ENCODE measurements at regions not wholly inside any gene's neighbourhood (a gene's known extent, or its start where the extent isn't known, plus 50 kb on each side); places are given as distances from the start of the nearest gene placed in this dataset.

DNA sequence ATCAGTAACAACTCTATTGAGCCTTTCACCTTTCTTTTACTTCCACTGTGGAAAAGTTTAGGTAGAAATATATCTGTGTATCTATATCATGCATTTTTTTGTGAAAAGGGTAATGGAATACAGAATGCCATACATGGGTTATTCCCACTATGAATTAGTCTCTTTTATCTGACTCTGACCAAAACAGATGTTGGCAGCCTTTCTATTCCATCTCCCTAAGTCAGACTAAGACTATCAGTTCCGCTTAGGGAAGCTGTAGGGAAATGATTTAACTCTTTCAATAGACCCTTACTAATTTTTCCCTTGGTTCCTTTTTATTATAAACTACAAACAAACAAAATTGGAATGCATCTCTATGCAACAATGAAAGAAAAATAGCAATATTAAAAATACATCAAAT lies 92.3 kb upstream of the LEF1 start:
- DNase-seq = no peak

DNA sequence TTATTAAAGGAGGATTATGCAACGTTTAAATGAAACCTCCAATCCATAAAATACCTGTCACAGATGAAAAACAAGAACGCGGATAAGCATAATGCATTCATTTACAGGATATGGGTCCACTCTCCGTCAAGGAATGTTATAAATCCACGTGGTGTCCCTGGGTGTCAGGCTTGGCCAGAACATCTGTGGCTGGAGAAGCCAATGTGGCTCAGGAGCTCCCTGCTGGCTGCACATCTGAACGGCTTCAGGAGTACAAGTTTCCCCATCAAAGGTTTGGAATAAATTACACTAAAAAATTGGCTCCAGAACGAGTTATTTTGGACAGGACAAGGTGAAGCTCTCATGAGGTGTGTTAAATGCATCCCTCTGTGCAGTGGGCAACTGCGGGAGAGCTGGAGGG lies 87.8 kb upstream of the LEF1 start:
- DNase-seq = no peak

DNA sequence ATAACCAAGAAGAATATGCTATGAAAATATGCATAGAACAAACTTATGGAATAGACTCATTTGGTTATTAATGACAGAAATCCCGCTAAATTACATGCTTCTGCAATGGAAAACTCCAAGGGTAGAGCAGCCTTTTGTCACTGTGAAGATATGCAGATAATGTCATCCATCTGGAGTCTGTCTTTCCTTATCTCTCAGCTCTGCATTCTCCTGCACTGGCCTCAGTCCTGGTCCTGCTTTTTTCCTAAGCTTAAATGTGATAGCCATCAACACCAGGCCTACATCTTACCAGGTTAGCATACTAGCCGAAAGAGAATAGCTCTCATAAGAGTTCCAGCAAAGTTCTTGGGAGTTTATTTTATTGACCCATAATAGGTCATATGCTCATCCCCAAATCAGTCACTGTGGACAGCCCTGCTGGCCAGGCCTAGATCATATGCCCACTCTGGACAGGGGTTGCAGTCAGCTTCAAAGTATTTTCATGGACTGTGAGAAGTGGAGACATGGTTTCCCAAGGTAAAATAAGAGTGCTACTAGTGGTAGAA lies 86.5 kb upstream of the LEF1 start:
- DNase-seq = no peak

DNA sequence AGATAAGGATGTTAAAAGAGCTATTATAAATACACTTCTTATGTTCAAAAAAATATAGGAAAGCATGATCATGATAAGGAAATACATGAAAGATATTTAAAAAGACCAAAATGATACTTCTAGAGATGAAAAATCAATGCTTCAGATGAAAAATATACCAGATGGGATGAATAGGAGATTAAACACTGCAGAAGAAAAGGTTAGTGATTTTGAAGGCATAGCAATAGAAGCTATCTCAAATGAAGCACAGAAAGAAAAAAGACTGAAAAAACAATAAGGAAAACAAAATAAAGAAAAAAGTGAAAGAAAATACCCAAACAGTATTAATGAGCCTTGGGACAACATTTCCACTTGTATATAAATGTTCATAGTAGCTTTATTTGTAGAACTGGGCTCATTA lies 80.7 kb upstream of the LEF1 start:
- no peak for DNase-seq

DNA sequence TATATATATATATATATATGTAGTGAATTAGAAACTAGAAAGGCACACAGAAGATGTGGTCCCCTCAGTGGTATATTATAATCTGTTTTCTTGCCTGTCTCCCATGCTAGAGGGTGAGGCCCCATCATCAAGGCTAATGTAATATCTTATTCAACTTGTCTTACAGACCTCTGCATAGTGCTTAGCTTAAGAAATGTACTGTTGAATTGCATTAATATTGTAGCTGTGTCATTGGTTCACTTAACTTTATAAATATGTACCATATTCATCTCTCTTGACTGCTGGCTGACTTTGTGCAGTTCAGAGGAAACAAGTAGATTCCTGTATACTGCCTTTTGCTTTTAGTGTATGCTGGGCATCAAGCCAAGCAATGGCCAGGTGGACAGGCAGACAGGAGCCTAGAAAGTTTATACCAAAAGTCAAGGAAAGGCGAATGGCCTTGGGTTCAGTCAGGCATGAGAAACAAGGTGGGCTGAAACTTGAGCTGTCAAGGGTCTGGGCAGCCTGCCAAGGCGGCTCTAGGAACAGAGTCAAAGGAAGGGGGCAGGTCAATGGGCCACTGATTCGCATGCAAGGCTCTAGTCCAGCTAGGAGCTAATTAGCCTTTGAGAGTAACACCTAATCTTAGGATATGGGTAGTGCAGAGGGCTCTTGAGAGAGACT lies 78.8 kb upstream of the LEF1 start:
- DNase-seq = no peak

DNA sequence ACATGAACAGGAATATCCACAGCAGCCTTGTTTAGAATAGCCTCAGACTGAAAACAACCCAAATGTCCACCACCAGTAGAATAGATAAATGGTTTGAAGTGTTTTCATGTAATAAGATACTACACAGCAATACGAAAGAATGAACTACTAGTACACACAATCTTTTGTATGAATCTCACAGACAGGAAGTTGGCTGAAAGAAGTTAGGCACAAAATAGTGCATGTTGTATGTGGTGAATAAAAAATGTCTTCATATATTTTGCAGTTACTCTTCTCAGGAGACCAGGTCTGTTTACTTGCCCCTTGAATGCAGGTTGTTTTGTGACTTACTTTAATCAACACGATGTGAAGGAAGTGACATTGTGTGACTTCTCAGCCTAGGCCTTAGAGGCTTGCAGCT lies 75.9 kb upstream of the LEF1 start:
- DNase-seq = no peak

DNA sequence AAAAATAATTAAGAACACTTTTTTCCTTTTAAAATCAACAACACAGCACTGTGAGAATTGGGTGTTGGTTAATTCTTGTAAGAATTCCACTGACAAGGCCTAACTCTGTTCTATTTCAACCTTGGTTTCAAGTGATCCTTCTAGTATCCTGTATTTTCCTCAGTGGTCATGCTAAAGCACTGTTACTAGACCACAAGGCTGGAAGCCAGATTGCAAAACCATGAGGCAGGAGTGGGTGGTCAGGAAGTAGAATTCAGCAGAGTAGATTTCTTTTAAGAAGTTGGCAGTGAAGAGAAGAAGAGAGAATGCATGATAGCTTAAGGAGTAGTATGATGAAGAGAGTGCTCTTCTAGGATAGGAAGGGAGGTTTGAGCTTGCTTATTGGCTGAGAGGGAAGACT lies 71.6 kb upstream of the LEF1 start:
- no peak for DNase-seq

DNA sequence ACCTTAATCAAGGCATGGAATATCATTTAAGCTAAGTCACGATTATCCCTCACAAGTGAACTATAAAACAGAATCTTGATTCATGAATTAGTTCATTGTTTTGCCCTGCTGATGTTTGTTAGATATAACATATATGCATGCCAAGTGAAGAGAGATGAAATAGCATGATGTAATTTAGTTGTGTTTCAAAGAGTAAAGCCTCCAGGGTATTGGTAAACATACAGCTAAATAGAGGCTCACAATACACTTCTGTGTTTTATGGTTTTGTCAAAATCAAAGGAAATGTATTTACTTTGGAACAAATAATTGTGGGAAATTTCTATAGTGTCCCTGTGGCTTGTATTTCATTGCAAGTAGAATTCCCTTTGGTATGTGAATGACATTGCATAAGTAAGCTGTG lies 69.0 kb upstream of the LEF1 start:
- no peak for DNase-seq

DNA sequence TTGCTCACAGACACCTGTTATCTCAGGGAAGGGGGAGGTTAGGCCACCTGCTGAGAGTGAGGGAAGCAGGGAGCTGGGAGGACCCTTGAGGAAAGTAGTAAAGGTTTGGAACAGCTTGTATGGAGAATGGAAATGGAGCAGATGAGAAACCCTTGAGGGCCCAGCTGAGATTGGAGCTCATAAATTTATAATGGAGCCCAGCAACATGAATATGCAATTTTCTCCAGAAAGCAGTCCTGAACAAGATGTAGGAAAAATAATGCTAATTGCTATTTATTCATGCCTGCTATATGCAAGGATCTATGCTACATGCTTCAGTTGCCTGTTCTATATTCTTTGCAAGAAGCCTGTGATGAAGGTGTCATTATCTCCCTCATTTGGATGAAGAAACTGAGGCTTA lies 67.5 kb upstream of the LEF1 start:
- no peak for DNase-seq

DNA sequence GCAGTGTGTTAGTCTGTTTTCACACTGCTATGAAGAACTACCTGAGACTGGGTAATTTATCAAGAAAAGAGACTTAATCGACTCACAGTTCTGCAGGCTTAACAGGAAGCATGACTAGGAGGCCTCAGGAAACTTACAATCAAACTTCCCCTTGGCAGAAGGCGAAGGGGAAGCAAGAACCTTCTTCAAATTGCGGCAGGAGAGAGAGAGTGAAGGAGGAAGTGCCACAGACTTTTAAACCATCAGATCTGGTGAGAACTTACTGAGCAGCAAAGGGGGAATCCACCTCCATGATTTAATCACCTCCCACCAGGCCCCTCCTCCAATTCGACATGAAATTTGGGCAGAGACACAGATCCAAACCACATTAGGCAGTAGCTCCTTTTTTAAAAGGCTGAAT lies 59.2 kb upstream of the LEF1 start:
- DNase-seq = no peak

DNA sequence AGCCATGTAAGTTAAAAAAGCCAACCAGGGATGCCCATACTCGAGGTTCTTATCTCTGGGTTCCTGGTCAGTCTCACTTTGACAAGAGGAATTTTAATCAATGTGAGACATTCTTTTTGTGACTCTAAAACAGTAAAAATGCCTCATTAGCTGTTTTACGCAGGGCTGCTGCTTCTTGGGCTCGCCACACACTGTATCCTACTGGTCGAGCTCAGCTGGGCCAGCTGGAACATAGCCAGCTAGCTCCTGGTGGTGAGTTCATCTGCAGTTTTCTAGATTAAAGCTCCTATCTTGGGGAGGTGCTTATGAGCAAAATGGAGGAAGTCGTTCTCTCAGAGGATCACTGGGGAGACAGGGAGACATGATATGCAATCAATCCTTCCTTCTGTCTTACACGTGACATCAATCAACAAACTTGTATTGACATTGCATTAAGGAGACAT lies 55.9 kb upstream of the LEF1 start:
- no peak for DNase-seq

DNA sequence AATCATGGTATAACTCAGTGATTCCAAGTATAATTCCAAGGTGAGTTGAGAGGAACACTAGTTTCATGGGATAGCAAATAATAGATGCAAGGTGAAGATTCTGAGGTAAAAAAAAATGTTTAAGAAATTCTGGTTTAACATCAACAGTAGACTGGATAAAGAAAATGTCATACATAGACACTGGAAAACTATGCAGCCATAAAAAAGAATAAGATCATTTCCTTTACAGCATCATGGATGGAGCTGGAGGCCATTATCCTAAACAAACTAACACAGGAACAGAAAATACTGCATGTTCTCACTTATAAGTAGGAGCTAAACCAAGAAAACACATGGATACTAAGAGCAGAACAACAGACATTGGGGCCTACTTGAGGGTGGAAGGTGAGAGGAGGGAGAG lies 54.6 kb upstream of the LEF1 start:
- no peak for DNase-seq

DNA sequence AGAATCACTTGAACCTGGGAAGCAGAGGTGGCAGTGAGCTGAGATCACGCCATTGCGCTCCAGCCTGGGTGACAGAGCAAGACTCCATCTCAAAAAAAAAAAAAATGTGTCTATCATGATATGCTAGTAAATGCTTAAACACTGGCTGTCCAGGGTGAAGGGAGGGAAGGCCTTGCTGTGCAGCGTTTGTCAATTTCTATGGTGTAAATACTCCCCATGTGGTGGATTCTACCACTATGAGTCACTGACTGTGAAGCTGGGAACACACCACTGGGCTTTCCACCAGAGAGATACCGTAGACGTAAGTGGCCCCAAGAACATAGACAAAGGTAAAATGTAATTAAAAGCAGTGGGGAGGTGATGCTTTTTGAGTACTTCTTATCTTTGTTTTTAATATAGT lies 51.3 kb upstream of the LEF1 start:
- no peak for DNase-seq

Measured in activated effector memory CD4-positive, alpha-beta T cell treated with Interleukin-2 at 50 U/mL for 16 hours (primary cell).